Eye (tissue), 1 donor: ENCODE measurements at regions not wholly inside any gene's neighbourhood (a gene's known extent, or its start where the extent isn't known, plus 50 kb on each side); places are given as distances from the start of the nearest gene placed in this dataset.
"Not testable (repeated sequence)": the region's sequence is repeated elsewhere in the genome, so short reads cannot be mapped to it uniquely, and the experiment has no call there.

Experiments
- DNase-seq: peaks from one replicate; pipeline ENCODE4 v3.0.0-alpha.2; 2015

DNA sequence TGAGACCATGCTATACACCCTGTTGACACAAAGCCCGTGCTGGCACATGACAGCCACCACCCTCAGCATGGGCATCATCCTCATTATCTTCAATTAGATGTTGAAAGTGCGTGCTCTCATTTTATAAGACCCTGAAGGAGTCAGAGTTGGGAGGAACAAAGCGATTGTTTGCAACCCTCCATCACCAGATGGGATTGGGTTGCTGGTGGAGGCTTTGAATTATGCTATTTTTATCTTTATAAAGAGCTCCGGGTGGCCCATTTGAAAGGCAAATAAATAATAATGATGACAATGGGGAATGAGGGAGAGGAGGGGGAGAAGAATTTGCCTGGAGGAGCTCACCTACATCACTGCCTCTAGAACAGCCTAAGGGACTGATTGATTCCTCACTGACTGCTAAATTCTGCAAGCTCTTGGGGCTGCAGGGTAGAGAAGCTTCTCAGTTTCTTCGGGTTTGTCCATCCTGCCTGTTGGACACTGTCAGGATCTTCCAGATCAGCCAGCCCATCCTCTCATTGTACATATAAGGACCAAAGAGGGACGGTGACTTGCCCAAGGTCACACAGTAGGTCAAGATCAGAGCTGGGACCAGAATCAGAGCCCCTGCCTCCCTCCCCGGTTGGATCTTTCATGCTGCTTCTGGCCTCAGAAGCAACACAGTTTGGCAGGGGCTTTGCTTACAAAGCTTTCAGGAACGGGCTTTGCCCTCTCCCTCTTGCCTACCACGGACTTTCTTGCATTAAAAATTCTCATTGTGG lies 130.9 kb upstream of the ZBTB40 start:
- DNase-seq, result no peak

DNA sequence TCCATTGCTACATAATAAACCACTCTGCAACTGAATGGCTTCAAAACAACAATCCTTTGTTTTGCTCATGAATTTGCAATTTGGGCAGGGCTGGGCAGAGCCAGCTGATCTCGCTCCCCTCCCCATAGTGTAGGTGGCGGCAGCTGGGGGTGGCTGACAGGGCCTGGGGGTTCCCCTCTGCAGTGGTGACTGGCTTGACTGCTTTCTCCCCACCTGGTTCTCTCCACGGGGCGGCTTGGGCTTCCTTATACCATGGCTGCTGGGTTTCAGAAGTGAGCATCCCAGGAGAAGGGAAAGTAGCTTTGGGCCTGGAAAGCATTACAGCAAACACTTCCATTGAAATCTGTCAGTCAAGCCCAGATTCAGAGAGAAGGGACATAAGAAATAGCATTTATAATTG lies 129.7 kb upstream of the ZBTB40 start:
- no peak for DNase-seq

DNA sequence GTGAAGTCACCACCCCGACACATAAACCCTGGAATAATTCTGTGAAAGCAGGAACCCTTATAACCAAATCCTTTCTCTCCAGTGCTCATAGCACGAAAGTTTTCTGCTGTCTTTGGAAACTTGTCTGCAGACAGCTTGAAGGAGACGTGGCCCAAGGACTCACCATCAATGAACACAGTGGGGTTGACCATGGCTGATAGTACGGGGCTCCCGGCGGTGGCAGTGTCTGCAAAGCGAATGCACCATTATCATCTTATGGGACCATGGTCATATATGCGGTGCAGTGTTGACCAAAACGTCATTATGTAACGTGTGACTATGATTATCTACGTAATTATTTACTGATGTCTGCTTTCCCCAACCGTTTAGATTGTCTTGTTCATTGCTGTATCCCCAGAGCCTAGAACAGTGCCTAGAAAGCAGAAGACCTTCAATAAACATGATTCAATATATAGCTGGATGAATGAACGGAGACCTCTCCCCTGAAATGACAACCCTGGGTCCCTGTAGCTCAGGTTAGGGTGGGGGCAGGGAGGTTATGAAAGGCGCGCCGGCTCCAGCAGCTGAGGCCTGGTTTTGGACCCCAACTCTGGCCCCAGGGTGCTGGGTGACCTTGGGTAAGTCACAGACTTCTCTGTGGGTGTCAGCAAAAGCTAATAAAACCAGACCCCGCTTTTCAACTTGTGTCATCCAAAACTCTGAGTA lies 128.4 kb upstream of the ZBTB40 start:
- DNase-seq, result no peak

DNA sequence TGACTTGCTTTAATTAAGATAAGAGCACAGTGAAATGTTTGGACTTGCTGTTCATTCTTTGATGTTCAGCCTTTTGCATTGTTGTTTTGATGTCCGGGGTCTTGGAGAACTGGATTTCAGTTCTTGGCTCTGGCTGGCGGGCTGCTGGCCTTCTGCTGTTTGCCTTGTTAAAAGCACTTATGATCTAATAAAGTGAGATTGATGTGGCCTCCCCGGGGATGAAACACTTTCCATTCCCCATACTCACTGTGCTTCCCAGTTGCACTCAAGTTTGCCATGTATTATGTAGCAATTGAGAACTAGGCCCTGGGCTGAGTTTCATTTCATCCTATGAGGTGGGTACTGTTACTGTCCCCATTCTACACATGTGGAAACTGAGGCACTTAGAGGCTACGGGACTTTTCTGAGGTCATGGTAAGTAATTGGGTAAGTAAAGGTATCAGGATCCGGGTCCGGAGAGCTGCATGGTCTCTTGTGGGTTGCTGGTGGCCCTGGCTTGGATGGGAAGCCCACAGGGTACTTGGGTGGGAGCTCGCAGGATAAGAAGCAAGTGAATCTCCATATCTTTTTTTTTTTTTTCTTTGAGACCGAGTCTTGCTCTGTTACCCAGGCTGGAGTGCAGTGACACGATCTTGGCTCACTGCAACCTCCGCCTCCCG lies 127.7 kb upstream of the ZBTB40 start:
- DNase-seq, result no peak

DNA sequence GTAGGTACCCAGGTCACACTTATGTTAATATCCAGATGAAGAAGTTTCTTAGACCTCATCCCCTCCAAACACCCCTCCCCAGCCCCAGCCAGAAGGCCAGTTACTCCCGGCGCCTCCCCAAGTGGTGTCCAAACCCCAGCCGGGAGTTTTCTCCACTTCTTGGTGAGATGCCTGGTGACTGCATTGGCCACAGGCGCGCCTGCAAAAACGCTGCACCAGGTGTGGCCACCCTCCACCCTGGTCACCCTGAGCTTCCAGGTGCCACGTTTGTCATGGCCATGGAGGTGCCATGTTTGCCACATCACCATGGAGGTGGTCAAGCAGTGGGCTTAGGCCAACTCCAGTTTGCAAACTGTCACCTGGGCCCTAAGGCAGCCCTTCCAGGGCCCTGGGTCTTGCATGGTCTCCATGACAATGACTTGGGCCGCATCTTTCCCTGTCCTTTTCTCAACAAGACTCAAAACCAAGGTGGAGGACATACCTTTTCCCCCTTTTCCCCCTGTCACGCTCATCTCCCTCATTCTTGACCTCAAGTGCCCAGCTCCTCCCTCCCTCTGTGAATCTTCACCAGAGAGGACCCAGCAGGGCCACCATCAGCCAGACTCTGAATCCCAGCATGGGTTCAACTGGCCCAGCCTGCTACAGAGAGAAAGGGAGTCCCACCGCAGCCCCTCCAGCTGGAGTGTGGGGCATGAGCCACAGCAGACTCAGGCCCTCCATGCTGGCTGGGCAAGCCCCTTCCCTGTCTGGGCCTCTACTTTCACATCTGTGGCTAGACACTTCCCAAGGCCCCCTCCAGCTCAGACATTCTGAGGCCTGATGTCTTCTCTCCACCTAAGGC lies 125.9 kb upstream of the ZBTB40 start:
- no peak for DNase-seq

DNA sequence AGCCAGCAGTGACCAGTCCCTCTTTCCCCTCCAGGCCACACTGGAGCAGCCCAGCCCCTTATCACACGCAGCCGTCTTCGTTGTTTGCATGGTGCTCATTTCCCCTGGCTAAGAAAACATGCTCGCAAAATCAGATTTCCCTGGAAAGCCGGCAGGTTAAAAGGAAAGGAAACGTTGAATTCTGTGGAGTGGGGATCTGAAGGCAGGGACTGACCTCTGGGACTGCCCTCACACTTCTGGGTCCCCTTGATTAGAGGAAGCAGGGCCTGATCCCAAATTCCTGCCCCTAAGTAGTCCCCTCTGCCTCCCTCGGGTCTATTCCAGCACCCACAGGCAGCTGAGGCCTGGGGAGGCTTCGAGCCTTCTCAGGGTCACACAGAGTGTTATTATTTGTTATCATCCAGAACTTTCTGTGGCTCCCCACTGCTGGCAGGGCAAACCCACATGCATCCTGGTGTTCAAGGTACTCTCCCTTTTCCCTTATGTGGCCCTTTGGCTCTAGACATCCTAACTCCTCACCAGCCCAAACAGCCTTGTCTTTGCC lies 125.2 kb upstream of the ZBTB40 start:
- no peak for DNase-seq

DNA sequence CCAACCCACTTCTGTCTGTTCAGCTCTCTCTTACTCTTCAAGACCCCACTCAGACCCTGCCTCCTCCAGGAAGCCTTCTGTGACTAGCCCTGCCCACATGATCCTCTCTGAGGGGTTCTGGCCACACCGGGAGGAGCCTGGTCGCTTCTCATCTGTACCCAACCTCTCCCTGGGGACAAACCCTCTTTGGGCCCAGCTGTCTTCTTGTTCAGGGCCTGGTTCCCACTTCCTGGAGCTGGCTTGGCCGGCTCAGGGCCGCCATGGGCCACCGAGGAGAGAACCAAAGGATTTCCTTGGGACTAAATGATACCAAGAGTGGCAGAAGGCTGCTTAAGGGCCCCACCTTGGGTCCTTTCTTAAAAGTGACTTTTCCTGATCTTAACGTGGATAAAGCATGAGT lies 124.7 kb upstream of the ZBTB40 start:
- DNase-seq, result no peak

DNA sequence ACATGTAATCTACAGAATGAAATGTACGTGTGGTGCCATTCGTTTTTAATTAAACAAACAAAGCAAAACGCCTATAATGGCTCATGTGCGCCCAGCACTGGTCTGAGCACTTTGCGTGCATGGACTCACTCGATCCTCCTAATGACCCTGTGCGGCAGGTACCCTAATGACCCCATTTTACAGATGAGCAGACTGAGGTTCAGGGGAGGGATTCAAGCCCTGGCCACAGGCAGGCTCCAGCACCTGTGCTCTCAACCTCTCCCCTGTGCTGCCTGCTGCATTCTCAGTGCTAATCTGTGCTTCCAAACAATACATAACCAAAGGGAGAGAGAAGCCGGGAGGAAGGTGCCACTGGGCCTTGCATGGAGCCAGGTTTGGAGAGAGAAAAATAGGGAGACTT lies 124.2 kb upstream of the ZBTB40 start:
- no peak for DNase-seq

DNA sequence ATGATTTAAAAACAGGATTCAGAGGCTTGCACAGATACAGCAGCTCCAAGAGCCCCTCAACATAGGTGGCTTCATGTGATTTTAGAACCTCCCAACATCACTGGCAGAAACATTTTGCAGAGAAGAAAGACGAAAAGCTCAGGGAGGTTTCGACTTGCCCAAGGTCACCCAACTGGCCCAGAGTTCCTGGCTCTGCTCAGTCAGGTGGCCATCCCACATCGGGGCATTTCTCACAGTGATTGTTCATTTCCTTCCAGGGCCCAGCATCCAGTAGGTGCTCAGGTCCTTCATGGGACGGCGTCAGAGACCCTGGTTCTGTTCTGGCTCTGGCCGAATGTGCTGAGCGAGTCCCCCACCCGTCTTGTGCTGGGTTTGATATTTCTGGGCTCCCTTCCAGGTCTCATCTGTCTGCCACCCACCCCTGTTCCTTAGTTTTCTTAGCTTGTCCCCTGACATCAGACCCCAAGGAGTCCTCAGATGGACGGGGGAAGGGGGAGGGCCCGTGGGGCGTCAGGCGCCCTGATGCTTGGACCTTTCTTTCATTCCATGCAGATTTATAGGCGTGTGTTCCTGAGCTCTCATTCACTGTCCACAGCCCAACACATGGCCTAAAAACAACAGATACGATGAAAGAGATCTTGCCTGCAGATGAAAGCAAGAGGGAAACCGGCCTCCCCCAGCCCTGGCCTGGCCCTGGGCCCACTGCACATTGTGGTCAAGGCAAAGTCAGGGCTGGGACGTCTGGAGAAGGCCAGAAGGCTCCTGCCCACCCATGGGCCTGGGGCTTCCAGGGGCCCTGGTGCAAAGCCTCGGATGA lies 123.1 kb upstream of the ZBTB40 start:
- no peak for DNase-seq

DNA sequence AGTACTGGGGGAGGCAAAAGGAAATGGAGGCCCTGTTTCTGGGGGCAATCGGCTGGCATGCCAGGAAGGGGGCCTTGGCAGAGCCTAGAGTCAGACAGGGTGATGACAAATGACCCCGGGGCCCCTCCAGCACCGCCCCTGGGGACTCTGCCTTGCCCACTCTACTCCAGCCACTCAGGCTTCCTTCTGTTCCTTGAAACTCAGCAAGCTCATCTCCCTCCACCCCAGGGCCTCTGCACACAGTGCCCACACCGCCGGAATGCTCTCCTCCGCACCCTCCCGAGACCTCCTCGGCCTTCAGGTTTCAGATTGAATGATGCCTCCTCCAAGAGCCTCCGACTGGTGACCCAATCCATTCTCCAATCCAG lies 122.5 kb upstream of the ZBTB40 start:
- no peak for DNase-seq

DNA sequence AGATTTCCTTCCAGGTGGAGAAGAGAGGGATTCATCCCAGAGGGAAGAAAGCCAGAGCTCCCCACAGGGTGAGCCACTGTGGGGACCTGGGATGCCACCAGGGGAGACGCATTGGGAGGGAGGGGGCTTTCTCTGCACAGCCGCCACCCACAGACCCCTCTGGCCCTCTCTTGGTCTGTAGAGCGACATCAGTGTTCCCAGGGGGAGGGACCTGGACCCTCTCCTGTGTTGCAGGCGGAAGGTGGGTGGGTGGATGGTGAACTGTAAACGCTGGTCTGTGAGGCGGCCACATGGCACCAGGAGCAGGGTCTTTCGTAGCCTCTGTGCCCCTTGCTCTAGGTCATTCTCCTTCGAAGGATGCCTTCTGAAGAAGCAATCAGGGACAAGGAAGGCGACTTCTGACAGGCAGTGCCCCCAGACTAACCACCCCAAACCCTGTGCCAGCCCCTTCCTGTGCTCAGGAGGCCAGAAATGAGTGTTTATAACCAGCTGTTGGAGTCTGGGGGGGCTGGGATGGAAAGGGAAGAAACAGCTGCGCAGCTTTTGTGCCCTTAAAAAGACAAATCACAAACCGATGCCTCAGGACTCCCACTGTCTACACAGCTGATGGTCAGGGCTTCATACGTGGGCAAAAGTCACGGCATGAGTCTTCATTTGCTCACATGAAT lies 121.4 kb upstream of the ZBTB40 start:
- DNase-seq, result no peak

DNA sequence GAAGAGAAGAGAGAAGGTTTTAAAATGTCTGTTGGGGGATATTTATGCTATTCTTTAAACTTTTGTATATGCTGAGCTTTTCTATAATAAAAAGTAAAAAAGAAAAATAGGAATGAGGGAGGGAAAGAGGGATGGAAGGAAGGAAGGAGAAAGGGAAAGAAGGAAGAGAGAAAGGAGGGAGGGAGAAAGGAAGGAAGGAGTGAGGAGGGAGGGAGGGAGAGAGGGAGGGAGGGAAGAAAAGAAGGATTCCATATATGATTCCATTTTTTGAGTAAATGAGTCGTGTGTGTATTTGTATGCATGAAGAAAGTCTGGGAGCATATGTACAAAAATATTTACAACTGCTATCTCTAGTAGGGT lies 120.9 kb upstream of the ZBTB40 start:
- DNase-seq, result no peak

DNA sequence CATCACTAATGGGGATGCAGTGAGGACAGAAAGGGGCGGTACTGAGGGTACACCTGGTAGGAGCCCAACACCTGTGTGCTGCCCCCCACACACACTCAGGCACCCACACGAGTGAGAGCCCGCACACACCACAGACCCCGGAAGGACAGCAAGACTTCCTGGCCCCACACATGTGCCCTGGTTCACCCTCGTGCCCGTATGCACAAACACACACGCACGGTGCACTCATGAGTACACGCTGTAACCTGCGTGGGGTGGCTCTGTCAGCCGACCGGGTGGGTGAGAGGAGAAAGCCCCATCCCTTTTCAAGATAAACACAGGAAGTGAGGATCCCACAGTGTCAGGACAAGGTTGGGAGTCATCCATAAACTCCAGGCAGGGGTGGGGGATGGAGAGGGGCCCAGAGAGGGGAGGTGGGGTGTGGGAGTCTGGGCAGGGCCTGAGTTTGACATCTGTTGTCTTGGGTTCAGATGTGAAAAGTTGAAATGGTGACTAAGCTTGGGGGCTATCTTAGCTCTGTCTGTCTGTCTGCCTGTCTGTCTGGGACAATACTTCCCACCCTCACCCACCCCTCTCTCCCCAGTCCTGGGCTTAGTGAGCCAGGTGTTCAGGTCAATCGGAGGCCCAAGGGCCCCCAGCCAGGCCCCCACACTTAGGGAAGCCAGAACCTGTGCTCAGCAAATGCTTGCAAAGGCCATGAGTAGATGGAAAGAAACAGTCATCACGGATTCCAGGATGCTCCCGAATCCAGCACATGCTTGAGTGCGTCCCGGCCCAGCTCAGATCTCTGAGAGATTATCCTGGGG lies 119.8 kb upstream of the ZBTB40 start:
- no peak for DNase-seq

DNA sequence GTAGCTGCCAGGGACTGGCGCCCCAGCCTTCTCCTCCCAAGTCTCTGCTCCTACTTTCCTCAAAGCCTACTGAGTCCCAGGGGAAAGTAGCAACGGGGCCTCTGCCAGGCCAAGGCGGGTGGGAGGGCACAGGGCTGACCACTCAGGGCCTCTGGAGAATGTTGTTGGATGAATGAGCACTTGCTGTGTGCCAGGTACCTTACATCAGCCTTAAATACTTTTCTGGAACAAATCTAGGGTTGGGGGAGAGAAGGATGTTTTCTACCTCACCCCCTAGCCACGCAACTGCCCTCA lies 119.3 kb upstream of the ZBTB40 start:
- DNase-seq, result no peak

DNA sequence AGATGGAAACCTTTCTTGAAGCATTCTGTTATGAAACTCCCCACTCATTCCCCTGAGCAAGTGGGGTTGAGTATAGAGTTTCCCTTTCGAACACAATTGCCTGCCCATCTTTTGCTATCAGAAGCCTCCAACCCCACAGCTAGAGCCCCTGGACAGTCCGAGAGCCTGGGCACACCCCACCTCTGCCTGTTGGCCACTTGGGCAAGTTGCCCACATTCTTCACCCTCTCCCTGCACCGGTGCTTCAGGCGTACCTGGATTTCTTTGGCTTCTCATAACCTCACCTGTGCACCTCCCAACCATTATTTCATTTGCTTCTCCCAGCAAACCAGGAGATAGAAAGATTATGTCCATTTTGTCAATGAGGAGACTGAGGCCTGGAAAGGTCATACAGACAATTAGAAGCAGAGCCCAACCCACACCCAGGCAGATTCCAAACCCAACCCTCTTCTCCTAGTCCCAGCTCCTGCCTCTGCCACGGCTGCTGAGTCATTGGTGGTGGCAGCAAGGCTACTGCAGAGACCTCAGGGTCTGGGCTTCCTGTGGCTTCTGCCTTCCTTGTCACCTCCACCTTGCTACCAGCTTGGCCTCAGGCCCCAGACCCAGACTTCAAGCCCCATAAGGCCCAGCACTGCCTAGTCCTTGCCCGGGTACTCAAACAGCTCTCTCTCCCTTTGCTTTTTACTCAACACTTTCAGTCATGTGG lies 118.7 kb upstream of the ZBTB40 start:
- DNase-seq, result no peak

DNA sequence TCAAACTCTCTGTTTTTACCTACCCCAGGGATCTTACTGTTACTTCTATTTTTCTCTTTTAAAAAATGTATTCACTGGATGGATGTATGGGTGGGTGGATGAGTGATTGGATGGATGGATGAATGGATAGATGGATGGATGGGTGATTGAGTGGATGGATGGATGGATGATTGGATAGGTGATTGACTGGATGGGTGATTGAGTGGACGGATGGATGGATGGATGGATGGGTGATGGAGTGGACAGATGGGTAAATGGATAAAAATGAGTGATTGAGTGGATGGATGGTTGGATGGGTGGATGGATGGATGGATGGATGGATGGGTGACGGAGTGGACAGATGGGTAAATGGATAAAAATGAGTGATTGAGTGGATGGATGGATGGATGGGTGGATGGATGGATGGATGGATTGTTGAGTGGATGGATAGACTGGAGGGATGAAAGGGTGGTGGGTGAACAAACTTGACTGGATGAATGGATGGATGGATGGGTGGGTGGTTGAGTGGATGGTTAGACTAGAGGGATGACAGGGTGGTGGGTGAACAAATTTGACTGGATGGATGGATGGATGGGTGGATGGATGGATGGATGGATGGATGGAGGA lies 118.0 kb upstream of the ZBTB40 start:
- DNase-seq, result no peak

DNA sequence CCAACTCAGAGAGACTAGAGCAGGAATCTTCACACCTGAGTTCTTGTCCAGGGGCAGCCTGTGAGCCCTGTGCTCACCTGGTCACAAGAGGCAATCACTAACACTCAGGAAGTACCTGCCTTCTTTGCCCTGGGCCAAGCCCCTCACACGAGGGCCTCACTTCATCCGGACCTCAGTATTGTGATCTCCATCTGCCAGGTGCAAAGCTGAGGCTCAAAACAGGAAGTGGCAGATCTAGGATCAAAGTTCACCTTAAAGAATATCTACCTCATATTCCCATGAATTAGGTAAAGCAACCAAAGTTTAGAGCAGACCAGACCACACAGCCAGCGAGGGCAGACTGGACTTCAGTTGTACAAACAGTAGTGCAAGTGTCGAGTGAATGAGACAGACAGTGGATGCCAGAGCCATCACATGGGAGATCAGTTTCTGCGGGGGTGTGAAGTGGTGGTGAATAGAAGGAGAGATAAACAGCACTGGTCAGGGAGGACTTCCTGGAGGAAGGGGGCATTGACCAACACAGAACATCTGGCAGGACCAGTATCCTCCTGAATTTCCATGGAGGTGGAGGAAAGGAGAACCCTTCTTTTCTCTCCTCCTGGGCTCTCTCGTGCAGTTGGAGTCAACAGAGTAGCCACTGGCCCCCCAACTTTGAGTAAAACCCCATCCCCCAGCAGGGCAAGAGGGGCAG lies 116.6 kb upstream of the ZBTB40 start:
- no peak for DNase-seq

DNA sequence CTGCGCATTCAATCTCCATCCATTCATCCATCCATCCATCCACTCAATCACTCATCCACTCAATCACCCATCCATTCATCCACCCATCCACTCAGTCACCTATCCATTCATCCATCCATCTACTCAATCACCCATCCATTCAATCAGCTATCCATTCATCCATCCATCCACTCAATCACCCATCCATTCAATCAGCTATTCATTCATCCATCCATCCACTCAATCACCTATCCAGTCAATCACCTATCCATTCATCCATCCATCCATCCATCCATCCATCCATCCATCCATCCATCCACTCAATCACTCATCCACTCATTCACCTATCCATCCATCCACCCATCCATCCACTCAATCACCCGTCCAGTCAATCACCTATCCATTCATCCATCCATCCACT lies 115.4 kb upstream of the ZBTB40 start:
- not testable (repeated sequence) for DNase-seq
